Panc1 (cell line): ENCODE measurements at regions not wholly inside any gene's neighbourhood (a gene's known extent, or its start where the extent isn't known, plus 50 kb on each side); places are given as distances from the start of the nearest gene placed in this dataset.

Experiments
- ATAC-seq: fragments of 200-7000 bp; cut with Tn5 transposase; 2 replicates; pipeline ENCODE4 v1.9.1; 2020; ENCODE audit warnings: mild to moderate bottlenecking, moderate library complexity
- BruUV-seq: library from RNA; stranded (reverse); fragments of 400-500 nt; replicated peaks from 2 replicates; lab custom pipeline; 2021; lab: Mats Ljungman, UMichigan
- CTCF ChIA-PET: fragments of 300-600 bp; sonication (Branson Sonifier 250); formaldehyde crosslinking; loops from one replicate; lab custom pipeline; 2022; ENCODE audit warnings: antibody characterized with exemption; lab: Charles Lee
- POLR2A ChIA-PET: fragments of 300-600 bp; sonication (Branson Sonifier 250); formaldehyde crosslinking; loops from one replicate; lab custom pipeline; 2022; ENCODE audit warnings: antibody characterized with exemption; lab: Charles Lee
- DNase-seq: peaks from one replicate; pipeline ENCODE4 v3.0.0-alpha.2; 2010; ENCODE audit warnings: low read depth, low spot score
- H3K27ac ChIP-seq: 2 replicates; pipeline ENCODE4 v1.5.1; 2011; ENCODE audit warnings: mild to moderate bottlenecking, low read length, inconsistent platforms
- H3K27me3 ChIP-seq: fragments of 200-500 bp; sonication (Bioruptor generic); 2 replicates; pipeline ENCODE4 v1.6.0; 2014; ENCODE audit warnings: low read length, inconsistent platforms; ENCODE audit not compliant: control insufficient read depth, insufficient read depth
- H3K36me3 ChIP-seq: fragments of 200-500 bp; sonication (Bioruptor generic); 2 replicates; pipeline ENCODE4 v1.5.1; 2014; ENCODE audit warnings: inconsistent platforms, mild to moderate bottlenecking, low read length, moderate library complexity; ENCODE audit not compliant: control insufficient read depth, insufficient read depth
- H3K4me1 ChIP-seq: 2 replicates; pipeline ENCODE4 v1.5.1; 2011; ENCODE audit warnings: inconsistent platforms, mild to moderate bottlenecking, low read length, moderate library complexity; ENCODE audit not compliant: control insufficient read depth, insufficient read depth
- H3K4me3 ChIP-seq, 2 experiments: 2 replicates each; pipeline ENCODE4 v1.5.1; 2011 to 2012; ENCODE audit warnings: low read depth in 2 of 2, low read length in 2 of 2, mild to moderate bottlenecking in 2 of 2, inconsistent platforms in 1 of 2, moderate library complexity in 1 of 2
- H3K9me3 ChIP-seq: fragments of 200-500 bp; sonication (Bioruptor generic); 2 replicates; pipeline ENCODE4 v1.5.1; 2014; ENCODE audit warnings: low read depth, mild to moderate bottlenecking, inconsistent platforms, low read length, moderate library complexity; ENCODE audit not compliant: control insufficient read depth, insufficient read depth
- CTCF ChIP-seq: fragments of 450-650 bp; IDR thresholded peaks from 2 replicates; pipeline ENCODE4 v1.5.1; 2017; ENCODE audit warnings: mild to moderate bottlenecking
- SIN3A ChIP-seq: IDR thresholded peaks from 2 replicates; pipeline ENCODE4 v1.6.1; 2012; ENCODE audit warnings: low read depth, mild to moderate bottlenecking, low read length, moderate library complexity, borderline replicate concordance; ENCODE audit not compliant: insufficient read depth
- TCF7L2 ChIP-seq: IDR thresholded peaks from 2 replicates; pipeline ENCODE4 v1.6.1; 2011; ENCODE audit warnings: mild to moderate bottlenecking, low read depth, low read length, inconsistent platforms
- in situ Hi-C: cut with HindIII; loops from 2 replicates; pipeline ENCODE4 v1.10.0; 2016; ENCODE audit warnings: low sequenced_read_pairs, low pct_unique_long_range_greater_than_20kb
- intact Hi-C: fragments of 100-400 bp; cut with micrococcal nuclease; formaldehyde crosslinking; loops from one replicate; pipeline ENCODE4 v1.10.0; 2022; ENCODE audit not compliant: unreplicated experiment
- TF ChIP-seq, protein P1 (sequence below), 2 experiments: IDR thresholded peaks; 2 replicates each; pipeline ENCODE4 v1.6.1; 2011 to 2012; ENCODE audit warnings: low read depth in 2 of 2, control low read depth in 1 of 2, low read length in 1 of 2, mild to moderate bottlenecking in 1 of 2, moderate library complexity in 1 of 2; ENCODE audit not compliant: insufficient read depth in 1 of 2

- Histone ChIP-seq H3K27me3 (peaks cover 4% of the 10 kb centered on the region; the same call in 1 of the 2 replicates), H3K36me3 (no peaks in the 10 kb centered on the region), H3K27ac (no peak overlapping the region), H3K4me1 (no peaks in the 10 kb centered on the region), H3K4me3 (no peak overlapping the region), H3K9me3 (no peaks in the 10 kb centered on the region)
- POLR2A ChIA-PET = no interaction called here
- intact Hi-C loops (no loop called here), in situ Hi-C loops (no loop called here)
- no TSS peak for BruUV-seq
- no peak for ATAC-seq
- no peak for DNase-seq
- TF ChIP-seq, protein P1, sequence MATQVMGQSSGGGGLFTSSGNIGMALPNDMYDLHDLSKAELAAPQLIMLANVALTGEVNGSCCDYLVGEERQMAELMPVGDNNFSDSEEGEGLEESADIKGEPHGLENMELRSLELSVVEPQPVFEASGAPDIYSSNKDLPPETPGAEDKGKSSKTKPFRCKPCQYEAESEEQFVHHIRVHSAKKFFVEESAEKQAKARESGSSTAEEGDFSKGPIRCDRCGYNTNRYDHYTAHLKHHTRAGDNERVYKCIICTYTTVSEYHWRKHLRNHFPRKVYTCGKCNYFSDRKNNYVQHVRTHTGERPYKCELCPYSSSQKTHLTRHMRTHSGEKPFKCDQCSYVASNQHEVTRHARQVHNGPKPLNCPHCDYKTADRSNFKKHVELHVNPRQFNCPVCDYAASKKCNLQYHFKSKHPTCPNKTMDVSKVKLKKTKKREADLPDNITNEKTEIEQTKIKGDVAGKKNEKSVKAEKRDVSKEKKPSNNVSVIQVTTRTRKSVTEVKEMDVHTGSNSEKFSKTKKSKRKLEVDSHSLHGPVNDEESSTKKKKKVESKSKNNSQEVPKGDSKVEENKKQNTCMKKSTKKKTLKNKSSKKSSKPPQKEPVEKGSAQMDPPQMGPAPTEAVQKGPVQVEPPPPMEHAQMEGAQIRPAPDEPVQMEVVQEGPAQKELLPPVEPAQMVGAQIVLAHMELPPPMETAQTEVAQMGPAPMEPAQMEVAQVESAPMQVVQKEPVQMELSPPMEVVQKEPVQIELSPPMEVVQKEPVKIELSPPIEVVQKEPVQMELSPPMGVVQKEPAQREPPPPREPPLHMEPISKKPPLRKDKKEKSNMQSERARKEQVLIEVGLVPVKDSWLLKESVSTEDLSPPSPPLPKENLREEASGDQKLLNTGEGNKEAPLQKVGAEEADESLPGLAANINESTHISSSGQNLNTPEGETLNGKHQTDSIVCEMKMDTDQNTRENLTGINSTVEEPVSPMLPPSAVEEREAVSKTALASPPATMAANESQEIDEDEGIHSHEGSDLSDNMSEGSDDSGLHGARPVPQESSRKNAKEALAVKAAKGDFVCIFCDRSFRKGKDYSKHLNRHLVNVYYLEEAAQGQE (IDR thresholded peaks at IDR 0.05; ENCODE audit: insufficient read depth in 1 of 2, low read depth in 2 of 2, low read length in 1 of 2) = no peak
- TF ChIP-seq TCF7L2 (no peak), CTCF (no peak), SIN3A (no peak)
- CTCF ChIA-PET = interaction anchor here (0.7 kb wide), 1 partner anchor 230 kb away, joined by 3 read pairs; no protein-coding TSS in a partner anchor
Observed at GRCh38 chr16:17793354-17793753, 322.6 kb upstream of the XYLT1 start.

DNA sequence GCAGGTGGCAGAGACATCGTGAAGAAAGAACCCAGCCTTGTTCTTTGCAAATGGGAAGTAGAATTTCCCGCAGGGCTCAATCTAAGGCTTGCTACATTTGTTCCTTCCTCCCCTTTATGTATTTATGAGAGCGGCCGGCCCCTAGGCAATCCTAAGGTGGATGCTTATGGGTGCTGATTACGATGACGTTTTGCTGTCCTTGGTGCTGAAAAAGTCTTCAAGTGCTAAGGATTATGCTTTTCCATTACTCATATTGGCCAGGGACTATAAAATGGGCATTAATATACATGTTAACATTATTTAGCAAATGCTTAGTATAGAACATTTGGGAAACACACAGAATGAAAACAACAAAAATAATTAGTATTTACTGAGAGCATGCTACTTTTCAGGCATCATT is 313.3 kb upstream of the XYLT1 start:
- Histone ChIP-seq H3K9me3 (no peaks in the 10 kb centered on the region), H3K4me3 (no peak overlapping the region), H3K36me3 (no peaks in the 10 kb centered on the region), H3K27me3 (no peaks in the 10 kb centered on the region; the same call in 1 of the 2 replicates), H3K4me1 (no peaks in the 10 kb centered on the region), H3K27ac (no peak overlapping the region)
- DNase-seq (no peak), ATAC-seq (no peak)
- ChIA-PET CTCF (no interaction called here), POLR2A (no interaction called here)
- no TSS peak for BruUV-seq
- in situ Hi-C loops = no loop called here
- intact Hi-C loops = no loop called here
- no peak for TF ChIP-seq TCF7L2
- TF ChIP-seq, protein P1 (IDR thresholded peaks at IDR 0.05; ENCODE audit: insufficient read depth in 1 of 2, low read depth in 2 of 2, low read length in 1 of 2) = peak; percentile 80 to 82
